Suprapubic skin (tissue), 4 donors: ENCODE measurements at regions not wholly inside any gene's neighbourhood (a gene's known extent, or its start where the extent isn't known, plus 50 kb on each side); places are given as distances from the start of the nearest gene placed in this dataset.

Experiments
- EP300 ChIP-seq: sonication (generic); formaldehyde crosslinking; IDR thresholded peaks from one replicate; pipeline ENCODE4 v1.6.1; 2017; ENCODE audit warnings: antibody characterized with exemption
- POLR2AphosphoS5 ChIP-seq, 3 donors: sonication (generic); formaldehyde crosslinking; IDR thresholded peaks; one replicate each; pipeline ENCODE4 v1.6.1; 2017; ENCODE audit warnings: antibody characterized with exemption in 3 of 3
- TF ChIP-seq, protein P1 (sequence below), 2 donors: fragments of 200-600 bp in 1 of 2; fragments of 450-650 bp in 1 of 2; sonication (generic) in 1 of 2; IDR thresholded peaks; one replicate each; pipeline ENCODE4 v1.5.1; 2016 to 2019; ENCODE audit warnings: antibody characterized with exemption in 2 of 2, mild to moderate bottlenecking in 1 of 2, moderate library complexity in 1 of 2

DNA sequence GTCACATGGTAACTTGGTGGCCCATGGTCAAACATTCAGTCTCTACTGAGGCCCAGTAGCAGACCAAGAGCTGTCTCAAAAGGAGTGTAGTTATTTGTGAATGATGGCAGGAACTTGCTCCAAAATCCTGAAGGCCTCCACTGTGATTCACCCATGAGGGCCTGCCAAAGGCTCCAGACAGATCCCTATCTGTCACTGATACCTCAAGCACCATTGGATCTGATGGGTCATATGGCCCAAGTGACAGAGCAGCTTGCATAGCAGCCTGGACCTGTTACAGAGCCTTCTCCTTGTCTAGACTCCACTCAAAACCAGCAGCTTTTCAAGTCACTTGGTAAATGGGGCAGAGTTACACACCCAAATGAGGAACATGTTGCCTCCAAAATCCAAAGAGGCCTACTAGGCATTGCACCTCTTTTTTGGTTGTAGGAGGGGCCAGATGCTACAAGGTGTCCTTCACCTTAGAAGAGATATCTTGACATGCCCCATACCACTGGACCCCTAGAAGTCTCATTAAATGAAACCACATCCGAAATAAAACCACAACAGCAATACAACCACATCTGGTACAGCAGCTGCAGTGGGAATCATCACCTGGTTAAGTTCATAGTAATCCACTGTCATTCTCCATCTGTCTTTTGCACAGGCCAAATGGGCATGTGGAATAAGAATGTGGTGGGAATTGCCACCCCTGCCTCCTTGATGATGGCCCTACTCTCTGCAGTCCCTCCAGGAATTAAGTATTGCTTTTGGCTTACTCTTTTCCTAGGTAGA lies 150.4 kb upstream of the MAX start:
- TF ChIP-seq, protein P1, sequence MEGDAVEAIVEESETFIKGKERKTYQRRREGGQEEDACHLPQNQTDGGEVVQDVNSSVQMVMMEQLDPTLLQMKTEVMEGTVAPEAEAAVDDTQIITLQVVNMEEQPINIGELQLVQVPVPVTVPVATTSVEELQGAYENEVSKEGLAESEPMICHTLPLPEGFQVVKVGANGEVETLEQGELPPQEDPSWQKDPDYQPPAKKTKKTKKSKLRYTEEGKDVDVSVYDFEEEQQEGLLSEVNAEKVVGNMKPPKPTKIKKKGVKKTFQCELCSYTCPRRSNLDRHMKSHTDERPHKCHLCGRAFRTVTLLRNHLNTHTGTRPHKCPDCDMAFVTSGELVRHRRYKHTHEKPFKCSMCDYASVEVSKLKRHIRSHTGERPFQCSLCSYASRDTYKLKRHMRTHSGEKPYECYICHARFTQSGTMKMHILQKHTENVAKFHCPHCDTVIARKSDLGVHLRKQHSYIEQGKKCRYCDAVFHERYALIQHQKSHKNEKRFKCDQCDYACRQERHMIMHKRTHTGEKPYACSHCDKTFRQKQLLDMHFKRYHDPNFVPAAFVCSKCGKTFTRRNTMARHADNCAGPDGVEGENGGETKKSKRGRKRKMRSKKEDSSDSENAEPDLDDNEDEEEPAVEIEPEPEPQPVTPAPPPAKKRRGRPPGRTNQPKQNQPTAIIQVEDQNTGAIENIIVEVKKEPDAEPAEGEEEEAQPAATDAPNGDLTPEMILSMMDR (IDR thresholded peaks at IDR 0.05) = no peak
- TF ChIP-seq POLR2AphosphoS5 (IDR thresholded peaks at IDR 0.05) (no peak), EP300 (no peak)
